NCI-H2171 treated with DMSO at 0.1 percent for 48 hours (cell line): ENCODE measurements at regions not wholly inside any gene's neighbourhood (a gene's known extent, or its start where the extent isn't known, plus 50 kb on each side); places are given as distances from the start of the nearest gene placed in this dataset.
"Not testable (repeated sequence)": the region's sequence is repeated elsewhere in the genome, so short reads cannot be mapped to it uniquely, and the experiment has no call there.

Experiments used
- DNase-seq: peaks from one replicate; lab custom pipeline; 2025; lab: John Stamatoyannopoulos, UW

- DNase-seq: no peak
Observed at GRCh38 chr19:31037286-31037980, 311.8 kb downstream of the TSHZ3 start.

GRCh38 chr19:31031455-31031854 is 317.8 kb downstream of the TSHZ3 start:
- DNase-seq: not testable (repeated sequence)

GRCh38 chr19:31023038-31023437 is 326.2 kb downstream of the TSHZ3 start:
- no peak for DNase-seq

- DNase-seq: no peak
Observed at GRCh38 chr19:31018936-31019335, 330.3 kb downstream of the TSHZ3 start.

- DNase-seq: no peak
Observed at GRCh38 chr19:31015778-31016177, 333.5 kb downstream of the TSHZ3 start.

- DNase-seq: no peak
Observed at GRCh38 chr19:31014668-31015067, 334.6 kb downstream of the TSHZ3 start.

GRCh38 chr19:31013384-31014020 is 335.7 kb downstream of the TSHZ3 start:
- no peak for DNase-seq

GRCh38 chr19:31002518-31003244 is 346.6 kb downstream of the TSHZ3 start:
- no peak for DNase-seq

- peak; percentile 20 for DNase-seq
Observed at GRCh38 chr19:31001991-31002390, 347.2 kb downstream of the TSHZ3 start.

GRCh38 chr19:31000913-31001312 is 348.3 kb downstream of the TSHZ3 start:
- DNase-seq: no peak

GRCh38 chr19:30999726-31000125 is 349.5 kb downstream of the TSHZ3 start:
- no peak for DNase-seq

- no peak for DNase-seq
Observed at GRCh38 chr19:30997222-30997621, 352.0 kb downstream of the TSHZ3 start.

- DNase-seq: no peak
Observed at GRCh38 chr19:30978639-30979038, 370.6 kb downstream of the TSHZ3 start.

GRCh38 chr19:30969591-30969990 is 379.6 kb downstream of the TSHZ3 start:
- no peak for DNase-seq

GRCh38 chr19:30968841-30969399 is 380.3 kb downstream of the TSHZ3 start:
- DNase-seq: no peak

- no peak for DNase-seq
Observed at GRCh38 chr19:30968210-30968609, 381.0 kb downstream of the TSHZ3 start.

GRCh38 chr19:30966486-30966885 is 382.8 kb downstream of the TSHZ3 start:
- no peak for DNase-seq

GRCh38 chr19:30959011-30959410 is 390.2 kb downstream of the TSHZ3 start:
- no peak for DNase-seq

GRCh38 chr19:30955112-30956104 is 393.8 kb downstream of the TSHZ3 start:
- no peak for DNase-seq

- DNase-seq: not testable (repeated sequence)
Observed at GRCh38 chr19:30944276-30944932, 404.8 kb downstream of the TSHZ3 start.
